Fibroblast of villous mesenchyme (primary cell): ENCODE measurements at regions not wholly inside any gene's neighbourhood (a gene's known extent, or its start where the extent isn't known, plus 50 kb on each side); places are given as distances from the start of the nearest gene placed in this dataset.

Experiments
- DNase-seq: peaks from one replicate; pipeline ENCODE4 v3.0.0-alpha.2; 2010; ENCODE audit warnings: low read depth
- H3K4me3 ChIP-seq: 2 replicates; pipeline ENCODE4 v1.5.1; 2011; ENCODE audit warnings: low read depth, mild to moderate bottlenecking, low read length
- CTCF ChIP-seq: IDR thresholded peaks from 2 replicates; pipeline ENCODE4 v1.5.1; 2012; ENCODE audit warnings: low read depth, mild to moderate bottlenecking, low read length; ENCODE audit not compliant: insufficient read depth

- TF ChIP-seq CTCF = no peak
- no peak overlapping the region for H3K4me3 ChIP-seq
- DNase-seq = no peak
Observed at GRCh38 chr19:28424662-28425045, 788.3 kb downstream of the UQCRFS1 start.

GRCh38 chr19:28424077-28424476, 788.9 kb downstream of the UQCRFS1 start:
- DNase-seq = no peak
- TF ChIP-seq CTCF = no peak
- H3K4me3 ChIP-seq = no peak overlapping the region

- DNase-seq = no peak
- no peak overlapping the region for H3K4me3 ChIP-seq
- no peak for TF ChIP-seq CTCF
Observed at GRCh38 chr19:28422791-28423650, 789.9 kb downstream of the UQCRFS1 start.

- no peak for TF ChIP-seq CTCF
- H3K4me3 ChIP-seq = no peak overlapping the region
- no peak for DNase-seq
Observed at GRCh38 chr19:28422046-28422445, 790.9 kb downstream of the UQCRFS1 start.

- DNase-seq = no peak
- no peak for TF ChIP-seq CTCF
Observed at GRCh38 chr19:28420811-28421550, 792.0 kb downstream of the UQCRFS1 start.

GRCh38 chr19:28419312-28419711, 793.6 kb downstream of the UQCRFS1 start:
- no peak overlapping the region for H3K4me3 ChIP-seq
- no peak for TF ChIP-seq CTCF
- no peak for DNase-seq

More at GRCh38 chr19:28420811-28421550, 792.0 kb downstream of the UQCRFS1 start:
- H3K4me3 ChIP-seq = no peak overlapping the region
